PC-9 (cell line): ENCODE measurements at regions not wholly inside any gene's neighbourhood (a gene's known extent, or its start where the extent isn't known, plus 50 kb on each side); places are given as distances from the start of the nearest gene placed in this dataset.

Source experiments
- EZH2 ChIP-seq: fragments of 200-600 bp; sonication (generic); IDR thresholded peaks from 2 replicates; pipeline ENCODE4 v1.8.0; 2017; ENCODE audit warnings: antibody characterized with exemption, low read depth
- TF ChIP-seq, protein P1 (sequence below): fragments of 200-600 bp; sonication (generic); conservative IDR thresholded peaks from 2 replicates; pipeline ENCODE4 v1.6.1; 2017; ENCODE audit warnings: mixed run types, antibody characterized with exemption, mild to moderate bottlenecking, moderate library complexity

DNA sequence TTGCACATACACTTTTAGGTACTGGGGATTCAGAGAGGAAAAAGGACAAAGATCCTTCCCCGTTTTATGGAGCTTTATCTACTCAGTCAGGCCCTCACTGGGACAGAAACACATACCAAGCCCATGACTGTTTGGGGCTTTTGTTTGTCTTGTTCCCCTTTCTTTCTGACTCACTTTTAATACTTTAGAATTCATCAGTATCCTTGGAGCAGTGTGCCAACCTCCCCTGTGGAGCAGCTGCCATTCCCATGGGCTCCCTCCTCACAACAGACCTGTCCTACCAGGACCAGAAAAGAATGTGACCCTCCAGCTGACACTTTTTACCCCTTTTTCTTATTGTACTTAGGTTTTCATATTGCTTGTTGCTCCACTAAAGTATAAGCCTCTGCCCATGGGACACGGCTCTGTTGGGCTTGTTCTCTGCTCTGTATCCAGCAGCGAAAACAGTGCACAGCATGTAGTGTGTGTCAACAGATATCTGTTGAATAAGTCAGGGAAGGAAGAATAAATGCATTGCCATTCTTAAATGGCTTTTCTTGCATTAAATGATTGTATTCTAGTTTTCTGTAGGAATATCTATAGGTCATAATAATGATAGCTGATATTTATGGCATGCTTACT, 431.1 kb downstream of the EFNB2 start:
- TF ChIP-seq, protein P1, sequence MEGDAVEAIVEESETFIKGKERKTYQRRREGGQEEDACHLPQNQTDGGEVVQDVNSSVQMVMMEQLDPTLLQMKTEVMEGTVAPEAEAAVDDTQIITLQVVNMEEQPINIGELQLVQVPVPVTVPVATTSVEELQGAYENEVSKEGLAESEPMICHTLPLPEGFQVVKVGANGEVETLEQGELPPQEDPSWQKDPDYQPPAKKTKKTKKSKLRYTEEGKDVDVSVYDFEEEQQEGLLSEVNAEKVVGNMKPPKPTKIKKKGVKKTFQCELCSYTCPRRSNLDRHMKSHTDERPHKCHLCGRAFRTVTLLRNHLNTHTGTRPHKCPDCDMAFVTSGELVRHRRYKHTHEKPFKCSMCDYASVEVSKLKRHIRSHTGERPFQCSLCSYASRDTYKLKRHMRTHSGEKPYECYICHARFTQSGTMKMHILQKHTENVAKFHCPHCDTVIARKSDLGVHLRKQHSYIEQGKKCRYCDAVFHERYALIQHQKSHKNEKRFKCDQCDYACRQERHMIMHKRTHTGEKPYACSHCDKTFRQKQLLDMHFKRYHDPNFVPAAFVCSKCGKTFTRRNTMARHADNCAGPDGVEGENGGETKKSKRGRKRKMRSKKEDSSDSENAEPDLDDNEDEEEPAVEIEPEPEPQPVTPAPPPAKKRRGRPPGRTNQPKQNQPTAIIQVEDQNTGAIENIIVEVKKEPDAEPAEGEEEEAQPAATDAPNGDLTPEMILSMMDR: no peak
- no peak for TF ChIP-seq EZH2
